ENCODE measurements at regions not wholly inside any gene's neighbourhood (a gene's known extent, or its start where the extent isn't known, plus 50 kb on each side); places are given as distances from the start of the nearest gene placed in this dataset.
"Not testable (repeated sequence)": the region's sequence is repeated elsewhere in the genome, so short reads cannot be mapped to it uniquely, and the experiment has no call there.

DNA sequence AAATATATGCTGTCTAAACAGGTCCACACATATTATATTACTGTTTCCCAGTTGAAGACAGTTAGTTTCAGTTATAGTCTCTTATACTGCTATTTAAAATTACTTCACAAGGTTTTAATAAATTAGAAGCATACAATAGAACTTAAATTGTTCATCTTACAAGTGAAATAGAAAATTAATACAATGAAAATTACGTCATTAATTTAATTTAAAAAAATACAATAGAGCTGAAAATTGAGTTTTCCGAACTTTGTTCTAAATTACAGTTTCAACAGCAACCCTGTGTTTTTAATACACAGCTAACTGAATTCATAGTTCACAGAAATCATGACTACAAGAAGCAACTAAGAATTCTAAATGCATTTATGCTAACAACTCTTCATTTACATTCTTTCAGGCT is 525.7 kb upstream of the FOXG1 start:
- TF ChIP-seq, protein P1, sequence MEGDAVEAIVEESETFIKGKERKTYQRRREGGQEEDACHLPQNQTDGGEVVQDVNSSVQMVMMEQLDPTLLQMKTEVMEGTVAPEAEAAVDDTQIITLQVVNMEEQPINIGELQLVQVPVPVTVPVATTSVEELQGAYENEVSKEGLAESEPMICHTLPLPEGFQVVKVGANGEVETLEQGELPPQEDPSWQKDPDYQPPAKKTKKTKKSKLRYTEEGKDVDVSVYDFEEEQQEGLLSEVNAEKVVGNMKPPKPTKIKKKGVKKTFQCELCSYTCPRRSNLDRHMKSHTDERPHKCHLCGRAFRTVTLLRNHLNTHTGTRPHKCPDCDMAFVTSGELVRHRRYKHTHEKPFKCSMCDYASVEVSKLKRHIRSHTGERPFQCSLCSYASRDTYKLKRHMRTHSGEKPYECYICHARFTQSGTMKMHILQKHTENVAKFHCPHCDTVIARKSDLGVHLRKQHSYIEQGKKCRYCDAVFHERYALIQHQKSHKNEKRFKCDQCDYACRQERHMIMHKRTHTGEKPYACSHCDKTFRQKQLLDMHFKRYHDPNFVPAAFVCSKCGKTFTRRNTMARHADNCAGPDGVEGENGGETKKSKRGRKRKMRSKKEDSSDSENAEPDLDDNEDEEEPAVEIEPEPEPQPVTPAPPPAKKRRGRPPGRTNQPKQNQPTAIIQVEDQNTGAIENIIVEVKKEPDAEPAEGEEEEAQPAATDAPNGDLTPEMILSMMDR (IDR thresholded peaks at IDR 0.05; ENCODE audit: borderline replicate concordance, insufficient read depth, low read depth, low read length), result no peak
- no peak overlapping the region for H3K4me3 ChIP-seq (ENCODE audit: low read depth, low read length)

DNA sequence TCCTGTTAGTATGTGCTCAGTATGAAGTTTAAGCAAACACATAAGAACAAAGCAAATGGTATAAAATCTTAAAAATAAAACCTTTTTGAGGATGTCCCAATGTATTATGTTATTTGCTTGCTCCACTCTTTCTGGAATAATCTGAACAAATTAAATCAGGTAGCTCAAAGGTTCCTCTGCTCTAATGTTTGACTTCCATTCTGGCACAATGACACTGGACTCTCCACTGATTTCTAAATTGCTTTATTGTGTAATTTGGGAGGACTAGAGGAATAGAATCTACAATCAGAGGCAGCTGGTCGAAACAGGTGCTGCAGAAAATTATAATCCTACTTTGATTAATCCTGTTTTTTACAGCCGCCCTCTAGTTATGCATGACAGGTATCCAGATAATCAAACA is 523.7 kb upstream of the FOXG1 start:
- H3K4me3 ChIP-seq (ENCODE audit: low read depth, low read length), result no peak overlapping the region

DNA sequence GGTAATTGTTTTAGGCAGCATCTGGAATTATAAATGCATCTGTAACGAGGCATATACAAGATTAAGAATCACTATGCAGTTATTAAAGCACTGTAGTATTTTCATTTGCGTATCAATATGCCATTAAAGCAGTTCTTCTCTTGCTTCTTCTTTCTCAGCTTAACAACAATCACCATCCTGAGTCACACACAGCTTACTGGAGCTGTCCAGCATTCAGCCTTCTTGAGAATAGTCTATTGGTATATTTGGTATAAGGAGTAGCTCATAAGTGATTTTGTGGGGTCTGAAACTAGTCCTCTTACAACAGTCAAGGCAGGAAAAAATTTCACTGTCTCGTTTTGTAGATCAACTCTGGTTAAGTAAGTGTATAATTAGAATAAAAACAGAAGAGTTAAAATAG is 523.0 kb upstream of the FOXG1 start:
- no peak overlapping the region for H3K4me3 ChIP-seq (ENCODE audit: low read depth, low read length)
- TF ChIP-seq, protein P1 (IDR thresholded peaks at IDR 0.05; ENCODE audit: borderline replicate concordance, insufficient read depth, low read depth, low read length), result no peak

More for the DNA sequence above, 523.7 kb upstream of the FOXG1 start:
- TF ChIP-seq, protein P1 (IDR thresholded peaks at IDR 0.05; ENCODE audit: borderline replicate concordance, insufficient read depth, low read depth, low read length), result no peak

GRCh38 chr14:28245216-28245615 is 521.4 kb upstream of the FOXG1 start:
- no peak overlapping the region for H3K4me3 ChIP-seq (ENCODE audit: low read depth, low read length)
- TF ChIP-seq, protein P1 (IDR thresholded peaks at IDR 0.05; ENCODE audit: borderline replicate concordance, insufficient read depth, low read depth, low read length), result no peak

DNA sequence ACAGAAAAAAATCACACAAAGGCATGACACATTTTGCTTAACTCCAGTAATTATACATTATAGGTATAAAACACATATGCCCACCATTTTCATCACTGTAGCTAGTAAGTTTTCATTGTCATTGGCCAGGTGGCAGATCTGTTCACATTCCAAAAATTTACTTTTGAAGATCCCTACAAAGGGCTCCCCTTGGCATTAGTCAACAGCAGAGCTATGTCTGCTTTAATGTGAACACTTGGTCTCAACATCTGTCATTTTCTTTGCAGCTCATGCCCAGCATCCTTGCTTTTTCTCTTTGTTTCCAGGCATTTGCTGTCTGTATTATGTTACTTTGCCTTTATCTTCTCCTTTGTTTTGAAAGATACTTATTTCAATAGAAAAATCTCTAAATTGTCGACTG is 519.1 kb upstream of the FOXG1 start:
- TF ChIP-seq, protein P1 (IDR thresholded peaks at IDR 0.05; ENCODE audit: borderline replicate concordance, insufficient read depth, low read depth, low read length), result no peak
- H3K4me3 ChIP-seq (ENCODE audit: low read depth, low read length), result no peak overlapping the region

DNA sequence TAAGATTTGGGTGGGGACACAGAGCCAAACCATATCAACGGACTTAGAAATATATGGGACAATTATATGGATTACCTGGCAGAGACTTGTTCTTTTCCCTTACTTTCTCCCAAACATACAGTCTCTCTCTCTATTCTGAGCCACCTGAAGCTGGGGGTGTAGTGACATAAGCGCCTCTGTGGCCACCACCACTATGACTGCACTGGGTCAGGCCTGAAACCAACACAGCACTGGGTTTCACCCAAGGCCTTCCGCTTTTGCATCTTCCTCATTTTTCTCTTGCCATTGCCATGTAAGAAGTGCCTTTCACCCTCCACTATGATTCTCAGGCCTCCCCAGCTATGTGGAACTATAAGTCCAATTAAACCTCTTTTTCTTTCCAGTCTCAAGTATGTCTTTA is 514.5 kb upstream of the FOXG1 start:
- H3K4me3 ChIP-seq (ENCODE audit: low read depth, low read length), result not testable (repeated sequence)

GRCh38 chr14:28254768-28255167 is 511.8 kb upstream of the FOXG1 start:
- TF ChIP-seq, protein P1 (IDR thresholded peaks at IDR 0.05; ENCODE audit: borderline replicate concordance, insufficient read depth, low read depth, low read length), result no peak
- H3K4me3 ChIP-seq (ENCODE audit: low read depth, low read length), result no peak overlapping the region

DNA sequence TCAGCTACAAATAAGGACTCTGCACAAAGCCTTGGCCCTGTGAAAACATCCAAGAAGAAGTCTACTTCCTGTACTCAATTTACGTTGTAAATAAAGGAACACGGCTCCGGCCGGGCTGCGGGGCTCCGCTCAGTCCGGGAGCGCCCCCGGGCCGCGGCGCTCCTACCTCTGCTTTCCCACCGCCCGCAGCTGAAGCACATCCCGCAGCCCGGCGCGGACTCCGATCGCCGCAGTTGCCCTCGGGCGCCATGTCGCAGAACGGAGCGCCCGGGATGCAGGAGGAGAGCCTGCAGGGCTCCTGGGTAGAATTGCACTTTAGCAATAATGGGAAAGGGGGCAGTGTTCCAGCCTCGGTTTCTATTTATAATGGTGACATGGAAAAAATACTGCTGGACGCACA is 502.3 kb upstream of the FOXG1 start:
- no peak overlapping the region for H3K4me3 ChIP-seq (ENCODE audit: low read depth, low read length)
- TF ChIP-seq, protein P1 (IDR thresholded peaks at IDR 0.05; ENCODE audit: borderline replicate concordance, insufficient read depth, low read depth, low read length), result no peak

Measured in GM12875 (cell line).